Kidney (tissue), 13 donors: ENCODE measurements at regions not wholly inside any gene's neighbourhood (a gene's known extent, or its start where the extent isn't known, plus 50 kb on each side); places are given as distances from the start of the nearest gene placed in this dataset.

Source experiments
- DNase-seq, 5 donors: peaks; one replicate each; pipeline ENCODE4 v3.0.0-alpha.2; 2013 to 2020
- FAIRE-seq: peaks from 2 replicates; lab custom pipeline; 2012; peaks lifted over from hg19 to GRCh38; lab: Jason Lieb, UNC
- H3K27ac ChIP-seq, 2 donors: one replicate each; pipeline ENCODE4 v1.7.0; 2013; ENCODE audit warnings: low read depth in 2 of 2, low read length in 2 of 2, inconsistent platforms in 1 of 2
- H3K27me3 ChIP-seq: one replicate; pipeline ENCODE4 v1.7.1; 2013; ENCODE audit warnings: low read length, inconsistent platforms; ENCODE audit not compliant: control insufficient read depth, insufficient read depth
- H3K36me3 ChIP-seq, 3 donors: one replicate each; pipeline versions ENCODE4 v1.7.0 to v1.7.1; 2013; ENCODE audit warnings: low read length in 3 of 3, control low read depth in 1 of 3, inconsistent platforms in 1 of 3; ENCODE audit not compliant: insufficient read depth in 3 of 3, control insufficient read depth in 2 of 3
- H3K4me1 ChIP-seq, 3 donors: one replicate each; pipeline versions ENCODE4 v1.7.0 to v1.7.1; 2013; ENCODE audit warnings: low read length in 3 of 3, inconsistent platforms in 1 of 3, low read depth in 1 of 3; ENCODE audit not compliant: control insufficient read depth in 2 of 3, insufficient read depth in 2 of 3
- H3K4me3 ChIP-seq, 3 donors: one replicate each; pipeline versions ENCODE4 v1.7.0 to v1.8.1; 2013; ENCODE audit warnings: low read length in 3 of 3, control low read depth in 1 of 3, inconsistent platforms in 1 of 3
- H3K9ac ChIP-seq, 3 donors: one replicate each; pipeline versions ENCODE4 v1.7.0 to v1.7.1; 2013; ENCODE audit warnings: low read length in 3 of 3, control low read depth in 1 of 3, inconsistent platforms in 1 of 3
- H3K9me3 ChIP-seq, 3 donors: one replicate each; pipeline versions ENCODE4 v1.7.0 to v1.7.1; 2013; ENCODE audit warnings: low read length in 3 of 3, control low read depth in 1 of 3, inconsistent platforms in 1 of 3; ENCODE audit not compliant: control insufficient read depth in 2 of 3, insufficient read depth in 1 of 3
- intact Hi-C: fragments of 100-400 bp; cut with DNase I; formaldehyde crosslinking; loops from one replicate; pipeline ENCODE4 v1.11.1; 2022
- TF ChIP-seq, protein P1 (sequence below): IDR thresholded peaks from 3 replicates; pipeline ENCODE4 v1.5.1; 2012; ENCODE audit warnings: mild to moderate bottlenecking, moderate library complexity, borderline replicate concordance; ENCODE audit not compliant: insufficient read depth; ENCODE audit errors: extremely low read depth
- donor health status: control.
- donor health status: control.
- donor health status: control.
- donor health status: control.
- donor health status: control.
- donor health status: DM: yes; HTN: yes; CAD: no.
- donor health status: Normal renal cell carcinoma (clear cell type).

DNA sequence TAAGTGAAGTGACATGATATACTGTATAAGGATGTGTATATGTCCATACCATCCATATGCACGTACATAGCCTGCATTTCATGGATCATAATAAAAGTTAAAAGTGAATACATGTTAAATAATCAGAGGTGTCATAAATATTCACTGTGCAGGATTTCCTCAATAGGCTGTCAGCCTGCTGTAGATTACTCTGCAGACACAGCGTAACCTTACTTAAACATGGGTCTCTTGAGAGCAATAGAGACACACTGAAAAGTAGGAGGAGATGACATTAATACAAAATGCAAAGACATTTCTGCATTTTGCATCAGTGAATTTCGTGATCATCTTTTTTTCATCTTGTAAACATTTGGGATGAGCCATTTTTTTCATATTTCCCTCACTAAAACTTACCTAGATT lies 955.2 kb upstream of the DIAPH2 start:
- no peaks in the 10 kb centered on the region for H3K9me3 ChIP-seq
- no peak overlapping the region for H3K4me3 ChIP-seq
- FAIRE-seq = no peak
- no peaks in the 10 kb centered on the region for H3K27me3 ChIP-seq
- TF ChIP-seq, protein P1, sequence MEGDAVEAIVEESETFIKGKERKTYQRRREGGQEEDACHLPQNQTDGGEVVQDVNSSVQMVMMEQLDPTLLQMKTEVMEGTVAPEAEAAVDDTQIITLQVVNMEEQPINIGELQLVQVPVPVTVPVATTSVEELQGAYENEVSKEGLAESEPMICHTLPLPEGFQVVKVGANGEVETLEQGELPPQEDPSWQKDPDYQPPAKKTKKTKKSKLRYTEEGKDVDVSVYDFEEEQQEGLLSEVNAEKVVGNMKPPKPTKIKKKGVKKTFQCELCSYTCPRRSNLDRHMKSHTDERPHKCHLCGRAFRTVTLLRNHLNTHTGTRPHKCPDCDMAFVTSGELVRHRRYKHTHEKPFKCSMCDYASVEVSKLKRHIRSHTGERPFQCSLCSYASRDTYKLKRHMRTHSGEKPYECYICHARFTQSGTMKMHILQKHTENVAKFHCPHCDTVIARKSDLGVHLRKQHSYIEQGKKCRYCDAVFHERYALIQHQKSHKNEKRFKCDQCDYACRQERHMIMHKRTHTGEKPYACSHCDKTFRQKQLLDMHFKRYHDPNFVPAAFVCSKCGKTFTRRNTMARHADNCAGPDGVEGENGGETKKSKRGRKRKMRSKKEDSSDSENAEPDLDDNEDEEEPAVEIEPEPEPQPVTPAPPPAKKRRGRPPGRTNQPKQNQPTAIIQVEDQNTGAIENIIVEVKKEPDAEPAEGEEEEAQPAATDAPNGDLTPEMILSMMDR = no peak
- H3K4me1 ChIP-seq = no peaks in the 10 kb centered on the region
- H3K27ac ChIP-seq = no peak overlapping the region
- intact Hi-C loops = no loop called here
- no peak overlapping the region for H3K9ac ChIP-seq
- no peaks in the 10 kb centered on the region for H3K36me3 ChIP-seq
- DNase-seq = no peak

DNA sequence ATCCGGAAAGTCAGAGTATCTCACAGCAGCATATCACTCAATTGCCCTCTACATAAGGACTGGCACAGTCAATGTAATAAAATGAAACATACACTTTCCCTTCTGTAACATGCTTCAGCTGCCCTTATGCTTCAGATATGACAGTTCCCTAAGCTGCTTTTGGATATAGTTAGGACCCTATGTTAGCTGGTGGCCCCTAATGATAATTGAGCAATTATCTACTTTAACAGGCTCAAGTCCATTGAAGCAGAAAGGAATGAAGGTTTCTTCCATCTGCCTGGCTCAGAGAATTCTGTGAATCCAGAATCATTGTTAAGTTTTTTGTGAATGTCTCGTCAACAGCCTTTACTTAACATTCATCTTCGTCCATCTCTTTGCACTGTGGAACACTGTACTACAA lies 951.2 kb upstream of the DIAPH2 start:
- no peak overlapping the region for H3K27ac ChIP-seq
- FAIRE-seq (no peak), DNase-seq (no peak)
- H3K4me3 ChIP-seq = no peak overlapping the region
- H3K4me1 ChIP-seq = no peaks in the 10 kb centered on the region
- no peaks in the 10 kb centered on the region for H3K9me3 ChIP-seq
- TF ChIP-seq, protein P1 = no peak
- no peaks in the 10 kb centered on the region for H3K36me3 ChIP-seq
- H3K9ac ChIP-seq = no peak overlapping the region
- intact Hi-C loops = no loop called here
- no peaks in the 10 kb centered on the region for H3K27me3 ChIP-seq

DNA sequence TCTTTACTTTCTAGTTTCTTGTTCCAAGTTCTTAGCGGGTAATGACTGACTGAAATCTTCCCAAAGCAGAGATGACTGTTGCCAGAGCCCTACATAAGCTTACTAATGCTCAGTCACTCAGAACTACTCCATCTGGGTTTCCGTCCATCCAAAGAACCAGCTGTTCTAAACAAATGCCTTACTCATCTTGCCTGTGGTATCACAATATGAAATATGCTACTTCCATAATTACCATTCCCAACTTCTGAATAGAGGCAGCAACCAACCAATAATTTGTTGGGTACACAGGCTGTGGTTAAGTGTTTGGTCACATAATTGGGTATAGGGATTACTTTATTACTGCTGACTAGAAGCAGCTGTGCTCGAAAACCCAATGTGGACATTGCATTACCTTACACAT lies 930.2 kb upstream of the DIAPH2 start:
- Histone ChIP-seq H3K36me3 (no peaks in the 10 kb centered on the region), H3K27ac (no peak overlapping the region), H3K9ac (no peak overlapping the region), H3K9me3 (no peaks in the 10 kb centered on the region), H3K4me1 (no peaks in the 10 kb centered on the region), H3K27me3 (no peaks in the 10 kb centered on the region), H3K4me3 (no peak overlapping the region)
- DNase-seq (no peak), FAIRE-seq (no peak)
- intact Hi-C loops = no loop called here
- TF ChIP-seq, protein P1 = no peak

DNA sequence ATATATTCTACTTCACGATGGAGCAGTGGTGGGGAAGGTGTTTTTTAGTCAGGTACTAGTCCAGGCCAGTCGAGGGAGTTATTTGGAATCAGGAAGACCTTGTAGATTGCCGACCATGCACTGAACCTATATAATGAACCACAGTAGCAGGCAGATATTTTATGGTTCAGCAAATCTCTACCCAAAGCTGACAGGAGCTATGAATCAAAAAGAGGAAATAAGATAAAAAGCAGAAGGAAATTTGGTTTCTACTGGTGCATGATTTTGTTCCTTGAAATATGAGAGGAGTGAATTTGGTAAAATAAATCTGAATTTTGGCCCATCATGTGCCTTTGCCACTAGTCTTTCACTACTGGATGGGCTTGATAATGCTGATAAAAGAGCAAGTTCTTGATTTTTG lies 924.3 kb upstream of the DIAPH2 start:
- Histone ChIP-seq H3K4me3 (no peak overlapping the region), H3K4me1 (no peaks in the 10 kb centered on the region), H3K27ac (no peak overlapping the region), H3K36me3 (no peaks in the 10 kb centered on the region), H3K9me3 (no peaks in the 10 kb centered on the region), H3K9ac (no peak overlapping the region), H3K27me3 (no peaks in the 10 kb centered on the region)
- TF ChIP-seq, protein P1 = no peak
- DNase-seq (no peak), FAIRE-seq (no peak)
- intact Hi-C loops = no loop called here
